Epithelial cell of esophagus (primary cell): ENCODE measurements at regions not wholly inside any gene's neighbourhood (a gene's known extent, or its start where the extent isn't known, plus 50 kb on each side); places are given as distances from the start of the nearest gene placed in this dataset.

Source experiments
- DNase-seq: peaks from one replicate; pipeline ENCODE4 v3.0.0; 2010; ENCODE audit warnings: low read depth
- H3K4me3 ChIP-seq: 2 replicates; pipeline ENCODE4 v1.5.1; 2011; ENCODE audit warnings: mild to moderate bottlenecking, low read length, control low read depth
- CTCF ChIP-seq: IDR thresholded peaks from 2 replicates; pipeline ENCODE4 v1.5.1; 2011; ENCODE audit warnings: low read depth, mild to moderate bottlenecking, low read length, control low read depth, inconsistent platforms; ENCODE audit not compliant: insufficient read depth; ENCODE audit errors: missing control alignments

GRCh38 chr10:11677480-11677879 is 64.7 kb upstream of the ECHDC3 start:
- TF ChIP-seq CTCF = no peak
- H3K4me3 ChIP-seq = no peak overlapping the region
- no peak for DNase-seq

DNA sequence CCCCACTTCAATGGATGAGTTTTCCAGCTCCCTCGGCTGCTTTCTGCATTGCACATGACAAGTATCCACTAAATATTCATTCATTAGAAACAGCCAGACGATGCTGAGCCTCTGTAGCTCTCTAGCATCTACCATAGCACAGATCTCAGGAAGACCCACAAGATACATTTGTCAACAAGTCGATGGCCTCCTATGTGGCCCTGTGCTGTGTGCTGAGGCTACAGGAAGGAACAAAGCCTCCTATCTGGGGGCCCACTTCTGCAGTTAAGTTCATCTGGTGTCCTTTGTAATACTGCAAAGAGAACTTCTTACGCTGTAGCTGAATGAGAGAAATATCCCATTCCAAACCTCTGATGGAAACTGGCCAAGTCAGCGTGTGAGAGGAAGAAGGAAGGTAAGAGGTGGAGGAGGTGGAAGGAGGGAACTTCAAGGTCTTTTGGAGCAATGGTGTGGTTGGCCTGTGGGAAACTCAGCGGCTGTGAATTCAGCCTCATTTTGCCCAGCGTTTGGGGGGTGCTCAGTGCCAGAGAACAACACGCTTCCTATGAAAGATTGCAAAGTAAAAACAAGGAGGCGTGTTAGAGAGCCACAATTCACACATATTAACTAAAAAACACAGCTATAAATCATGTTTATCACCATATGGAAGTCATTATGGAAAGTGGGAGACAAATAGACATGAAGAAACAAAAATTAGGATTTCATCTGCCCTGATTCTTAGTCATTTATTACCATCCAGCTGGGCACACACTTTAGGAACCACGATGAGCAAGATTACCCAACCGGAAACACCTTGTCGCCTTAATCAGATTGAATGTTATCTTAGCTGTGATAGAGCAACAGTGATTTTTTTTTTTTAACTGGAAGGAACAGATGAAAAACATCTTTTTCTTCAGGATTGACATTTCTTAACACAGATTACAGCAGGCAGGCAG is 62.2 kb upstream of the USP6NL start:
- TF ChIP-seq CTCF = no peak
- no peak for DNase-seq
- H3K4me3 ChIP-seq = no peak overlapping the region

DNA sequence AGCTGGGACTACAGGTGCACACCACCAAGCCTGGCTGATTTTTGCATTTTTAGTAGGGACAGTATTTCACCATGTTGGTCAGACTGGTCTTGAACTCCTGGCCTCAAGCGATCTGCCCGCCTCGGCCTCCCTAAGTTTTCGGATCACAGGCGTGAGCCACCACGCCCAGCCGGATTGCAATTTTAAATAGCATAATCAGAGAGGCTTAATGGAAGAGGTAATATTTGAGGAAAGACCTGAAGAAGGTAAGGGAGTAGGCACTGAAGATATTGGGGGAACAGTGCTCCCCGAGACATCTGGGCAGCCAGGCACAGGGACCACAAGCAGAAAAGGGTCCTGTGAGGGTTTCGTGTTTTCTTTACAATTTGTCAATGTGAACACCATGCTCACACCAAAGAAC is 61.4 kb upstream of the USP6NL start:
- TF ChIP-seq CTCF = no peak

GRCh38 chr10:11670381-11670780 is 58.9 kb upstream of the USP6NL start:
- no peak for DNase-seq
- no peak for TF ChIP-seq CTCF
- H3K4me3 ChIP-seq = no peak overlapping the region

More for the DNA sequence above, 61.4 kb upstream of the USP6NL start:
- no peak for DNase-seq
- H3K4me3 ChIP-seq = no peak overlapping the region

- no peak for DNase-seq
- H3K4me3 ChIP-seq = no peak overlapping the region
- TF ChIP-seq CTCF = no peak
Measured at GRCh38 chr10:11668847-11669610, 57.6 kb upstream of the USP6NL start.

- no peak for TF ChIP-seq CTCF
- no peak for DNase-seq
- no peak overlapping the region for H3K4me3 ChIP-seq
Measured at GRCh38 chr10:11667756-11668155, 56.3 kb upstream of the USP6NL start.
